ENCODE measurements at regions not wholly inside any gene's neighbourhood (a gene's known extent, or its start where the extent isn't known, plus 50 kb on each side); places are given as distances from the start of the nearest gene placed in this dataset.

- no peak for DNase-seq
Measured at GRCh38 chr2:64287202-64287740, 143.1 kb upstream of the PELI1 start.

- peak; percentile 75 for DNase-seq
Measured at GRCh38 chr2:64288321-64289193, 144.3 kb upstream of the PELI1 start.

DNA sequence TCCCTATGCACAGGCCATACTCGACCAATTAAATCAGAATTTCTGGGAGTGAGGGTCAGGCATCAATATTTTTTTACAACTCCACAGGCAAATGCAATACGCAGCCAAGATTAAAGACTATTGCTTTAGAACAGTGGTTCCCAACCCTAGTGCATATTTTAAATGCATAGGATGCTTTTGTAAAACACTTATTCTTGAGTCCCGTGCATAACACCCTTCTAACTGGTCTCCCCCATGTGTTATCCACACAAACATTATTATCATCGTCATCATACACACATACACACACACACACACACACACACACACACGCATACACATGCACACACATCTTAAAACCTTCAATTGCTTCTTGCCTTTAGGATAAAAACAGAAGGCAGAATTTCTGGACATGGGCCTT lies 145.0 kb upstream of the PELI1 start:
- DNase-seq: no peak

DNA sequence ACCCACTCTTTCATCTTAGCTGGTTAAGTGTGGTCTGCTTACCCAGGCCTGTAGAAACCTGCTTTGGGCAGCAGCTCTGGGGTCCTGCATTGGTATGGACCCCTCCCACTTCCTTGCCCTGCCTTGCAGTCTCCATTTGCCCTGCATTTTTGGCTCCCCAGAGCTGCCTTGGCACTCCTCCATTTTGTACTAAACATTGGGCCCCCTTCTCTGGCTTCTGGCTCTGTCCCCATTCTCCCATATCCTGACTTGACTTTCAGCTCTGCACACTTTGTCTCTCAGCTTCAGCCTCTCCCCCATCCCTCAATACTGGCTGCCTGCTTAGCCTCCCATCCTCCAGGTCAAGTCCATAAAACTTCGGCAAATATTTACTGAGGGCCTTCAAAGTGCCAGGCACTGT lies 145.5 kb upstream of the PELI1 start:
- no peak for DNase-seq

- no peak for DNase-seq
Measured at GRCh38 chr2:64291181-64291580, 147.0 kb upstream of the PELI1 start.

DNA sequence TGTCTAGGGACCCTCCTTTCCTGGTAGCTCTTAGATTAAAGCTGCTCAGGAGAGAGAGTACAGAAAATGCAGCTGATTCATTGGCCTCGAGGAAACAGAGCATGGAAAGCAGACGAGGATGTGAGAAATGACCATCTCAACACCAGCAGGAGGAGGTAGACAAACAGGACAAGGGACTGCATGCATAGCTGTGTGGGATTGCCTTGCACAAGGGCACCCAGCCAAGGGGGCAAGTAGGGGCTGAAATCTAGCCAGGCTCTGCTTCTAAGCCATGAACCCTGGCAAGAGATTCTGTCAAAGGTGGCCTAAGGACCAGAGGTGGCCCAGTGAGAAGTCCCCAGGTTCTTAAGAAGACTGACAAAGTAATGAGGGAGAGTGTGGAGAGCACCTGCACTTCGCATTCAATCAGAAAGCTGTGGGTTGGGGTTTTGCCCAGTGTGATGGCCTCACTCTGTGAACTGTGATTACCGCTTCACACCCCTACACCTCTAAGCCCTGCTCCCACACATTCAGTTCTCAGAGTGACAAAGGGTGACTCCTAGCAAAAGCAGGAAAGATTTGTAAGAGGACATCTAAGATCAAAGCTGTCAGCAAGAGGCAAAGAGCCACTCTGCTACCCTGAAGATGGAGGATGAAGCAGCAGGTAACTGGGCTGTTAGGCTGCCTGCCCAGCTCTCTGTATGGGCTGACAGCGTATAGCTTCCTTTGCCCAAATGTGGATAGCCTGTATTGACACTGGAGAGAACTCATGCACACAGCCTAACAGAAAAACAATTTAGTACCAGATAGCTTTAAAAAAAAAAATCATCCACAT lies 151.3 kb upstream of the PELI1 start:
- no peak for DNase-seq

- DNase-seq: no peak
Measured at GRCh38 chr2:64296140-64296480, 151.9 kb upstream of the PELI1 start.

DNA sequence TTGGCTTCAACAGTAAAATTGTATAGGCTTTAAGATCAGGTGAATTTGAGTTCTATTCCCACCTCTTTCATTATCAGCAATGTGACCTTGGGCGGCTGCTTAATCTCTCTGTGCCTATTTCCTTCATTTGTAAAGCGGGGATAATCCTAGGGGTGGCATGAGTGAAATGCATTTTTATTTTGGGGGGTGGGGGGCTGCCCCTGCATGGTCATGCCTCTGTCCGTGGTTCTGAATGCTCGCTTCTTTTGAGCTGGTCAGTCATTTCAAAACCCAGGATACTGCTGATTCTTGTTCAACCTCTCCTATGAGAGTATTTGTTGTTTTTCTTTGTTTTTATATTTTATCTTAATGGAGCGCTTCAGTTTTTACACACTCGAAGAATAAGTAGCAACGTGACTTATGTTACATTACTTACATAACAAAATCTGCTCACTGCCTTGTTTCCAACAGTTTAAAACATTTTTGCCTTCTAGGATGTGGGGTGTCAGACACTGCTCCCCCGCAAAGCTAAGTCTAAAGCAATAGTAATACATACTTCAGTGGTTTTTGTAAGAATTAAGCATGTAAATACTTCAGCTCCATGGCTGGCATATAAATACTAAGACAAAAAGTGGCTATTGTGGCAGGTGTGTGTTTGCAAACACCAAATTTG lies 152.6 kb upstream of the PELI1 start:
- DNase-seq: no peak

- DNase-seq: no peak
Measured at GRCh38 chr2:64298161-64298560, 153.9 kb upstream of the PELI1 start.

DNA sequence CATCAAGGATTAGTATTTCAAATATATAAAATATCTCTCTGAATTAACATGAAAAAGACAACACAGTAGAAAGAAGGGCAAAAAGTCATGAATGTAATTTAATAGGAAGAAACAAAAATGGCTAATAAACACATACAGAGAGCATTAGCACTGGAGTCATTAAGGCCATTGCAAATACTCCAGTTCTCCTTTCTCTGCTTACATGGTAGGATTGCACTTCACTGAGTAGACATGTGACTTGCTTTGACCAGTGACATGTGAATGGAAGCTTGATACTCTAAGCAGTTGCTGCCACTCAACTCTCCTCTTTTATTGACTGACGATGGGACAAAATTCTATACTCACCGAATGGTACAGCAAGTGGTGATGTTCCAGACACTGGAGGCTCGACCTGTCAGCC lies 153.9 kb upstream of the LGALSL start:
- DNase-seq: no peak

- no peak for DNase-seq
Measured at GRCh38 chr2:64303250-64303649, 150.7 kb upstream of the LGALSL start.

GRCh38 chr2:64307421-64307820 lies 146.5 kb upstream of the LGALSL start:
- DNase-seq: no peak

- DNase-seq: no peak
Measured at GRCh38 chr2:64311191-64311910, 142.6 kb upstream of the LGALSL start.

GRCh38 chr2:64311948-64312621 lies 141.9 kb upstream of the LGALSL start:
- peak; percentile 92 for DNase-seq

- no peak for DNase-seq
Measured at GRCh38 chr2:64312622-64313397, 141.2 kb upstream of the LGALSL start.

DNA sequence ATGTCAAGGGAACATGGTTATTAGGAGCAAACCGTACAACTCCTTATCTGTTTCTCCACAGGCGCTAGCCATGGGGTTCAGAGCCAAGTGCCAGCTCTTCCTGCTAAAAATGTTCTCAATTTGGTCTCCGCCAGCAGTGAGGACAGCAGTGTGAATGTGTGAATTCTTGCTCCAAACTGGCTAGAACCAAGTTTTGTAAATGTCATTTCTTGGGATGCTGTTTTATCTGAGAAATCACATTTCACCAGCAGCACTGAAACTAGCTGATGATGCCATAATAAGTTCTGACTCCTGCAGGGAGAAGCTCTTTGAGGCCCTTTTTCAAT lies 140.6 kb upstream of the LGALSL start:
- DNase-seq: no peak

DNA sequence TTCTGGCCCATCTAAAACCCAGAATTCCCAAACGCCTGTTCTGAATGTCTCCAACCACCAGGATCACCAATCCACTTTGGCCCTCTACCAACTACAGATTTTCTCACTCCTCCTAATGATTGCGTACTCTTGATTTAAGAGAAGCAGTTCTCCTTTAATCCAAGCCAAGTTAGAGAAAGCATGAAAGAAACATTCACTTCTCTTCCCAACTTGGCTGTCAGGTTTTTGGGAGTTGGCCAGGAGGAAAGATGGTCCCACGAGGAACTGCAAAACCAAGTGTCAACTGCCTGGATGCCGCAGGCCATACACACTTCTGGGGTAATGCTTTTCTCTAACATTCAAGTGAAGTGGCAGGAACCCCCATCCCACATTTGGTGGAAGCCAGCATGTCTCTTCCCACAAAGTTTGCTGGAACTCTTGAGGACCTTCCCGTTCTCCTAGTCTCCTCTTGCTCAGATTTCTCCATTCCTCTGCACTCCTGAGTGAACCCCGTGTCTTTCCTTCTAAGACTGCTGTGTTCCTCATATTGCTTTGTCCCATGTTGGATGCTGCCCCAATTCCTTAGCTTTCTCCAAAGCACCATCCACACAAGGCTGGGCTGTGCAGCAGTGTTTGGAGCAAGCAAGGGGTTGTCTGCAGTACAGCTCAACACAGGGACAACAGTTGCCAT lies 138.5 kb upstream of the LGALSL start:
- no peak for DNase-seq

DNA sequence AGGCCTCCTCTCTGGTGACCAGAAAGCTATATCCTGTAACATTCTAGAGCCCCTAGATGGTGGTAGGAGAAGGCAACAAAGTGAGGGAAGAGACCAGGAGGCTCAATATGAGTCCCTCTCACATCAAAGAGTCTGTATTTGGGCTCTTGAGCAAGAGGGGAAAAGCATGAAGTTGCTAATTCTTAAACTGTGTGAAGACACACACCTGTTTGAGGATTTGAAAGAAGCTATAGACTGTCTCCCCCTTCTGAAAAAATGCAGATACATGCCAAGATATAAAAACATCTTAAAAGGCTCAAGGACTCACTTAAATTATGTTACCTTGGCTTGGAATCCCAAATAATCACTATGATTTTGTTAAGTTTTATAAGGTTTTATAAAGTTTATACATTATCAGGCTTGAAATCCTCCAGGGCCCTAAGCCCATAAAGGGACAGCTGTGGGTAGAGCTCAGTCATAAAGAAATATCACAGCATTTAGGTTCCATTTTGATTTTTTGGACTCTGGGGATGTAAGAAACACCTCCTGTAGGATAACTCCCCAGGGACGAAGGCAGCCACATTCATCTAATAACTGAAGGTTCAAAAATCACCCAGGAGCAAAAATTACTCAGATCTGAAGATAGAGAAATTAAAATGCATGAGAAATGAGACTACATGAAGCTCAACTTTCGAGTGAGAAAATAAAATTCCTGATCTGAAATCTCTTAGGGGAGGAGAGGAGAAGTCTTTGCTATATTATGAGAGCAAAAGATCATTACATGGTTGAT lies 136.1 kb upstream of the LGALSL start:
- DNase-seq: no peak

GRCh38 chr2:64318476-64318748 lies 135.6 kb upstream of the LGALSL start:
- DNase-seq: no peak

DNA sequence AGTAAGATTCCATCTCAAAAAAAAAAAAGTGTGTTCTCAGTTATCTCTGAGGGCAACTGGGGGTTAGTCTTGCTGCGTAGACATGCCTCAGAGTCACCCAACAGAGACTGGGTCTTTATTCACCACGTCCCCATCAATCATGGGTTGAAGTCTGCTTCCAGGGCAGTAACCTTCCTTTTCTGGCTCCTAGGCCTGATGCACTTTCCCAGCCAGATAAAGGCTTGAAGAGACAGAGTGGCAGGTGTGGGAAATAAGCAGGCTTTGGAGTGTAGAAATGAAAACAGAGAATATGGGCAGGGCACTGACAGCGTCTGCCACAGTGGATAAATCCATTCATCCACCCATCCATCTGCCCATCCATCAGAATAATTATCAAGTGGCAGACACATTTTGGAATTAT lies 134.1 kb upstream of the LGALSL start:
- no peak for DNase-seq

Measured in femur (tissue), 1 donor.